Daoy (cell line): ENCODE measurements at regions not wholly inside any gene's neighbourhood (a gene's known extent, or its start where the extent isn't known, plus 50 kb on each side); places are given as distances from the start of the nearest gene placed in this dataset.

Experiments
- DNase-seq: peaks from one replicate; pipeline ENCODE4 v3.0.0-alpha.2; 2015; ENCODE audit warnings: low read depth

GRCh38 chr13:103812971-103813370 is 746.8 kb upstream of the SLC10A2 start:
- no peak for DNase-seq

GRCh38 chr13:103812558-103812957 is 746.3 kb upstream of the SLC10A2 start:
- DNase-seq = no peak

- DNase-seq = no peak
These were observed 743.8 kb upstream of the SLC10A2 start for GRCh38 chr13:103810026-103810425.

GRCh38 chr13:103805771-103806170 is 739.6 kb upstream of the SLC10A2 start:
- no peak for DNase-seq

- no peak for DNase-seq
These were observed 737.1 kb upstream of the SLC10A2 start for GRCh38 chr13:103803349-103803748.

- no peak for DNase-seq
These were observed 732.8 kb upstream of the SLC10A2 start for GRCh38 chr13:103799028-103799427.

- no peak for DNase-seq
These were observed 729.8 kb upstream of the SLC10A2 start for GRCh38 chr13:103795892-103796478.

GRCh38 chr13:103794526-103794925 is 728.3 kb upstream of the SLC10A2 start:
- DNase-seq = no peak

GRCh38 chr13:103788061-103788652 is 721.9 kb upstream of the SLC10A2 start:
- DNase-seq = no peak

- peak; percentile 6 for DNase-seq
These were observed 706.4 kb upstream of the SLC10A2 start for GRCh38 chr13:103772576-103772975.

GRCh38 chr13:103762523-103762922 is 696.3 kb upstream of the SLC10A2 start:
- no peak for DNase-seq

GRCh38 chr13:103759361-103759760 is 693.1 kb upstream of the SLC10A2 start:
- no peak for DNase-seq

GRCh38 chr13:103758222-103758621 is 692.0 kb upstream of the SLC10A2 start:
- no peak for DNase-seq

GRCh38 chr13:103757361-103757760 is 691.1 kb upstream of the SLC10A2 start:
- no peak for DNase-seq

- no peak for DNase-seq
These were observed 688.6 kb upstream of the SLC10A2 start for GRCh38 chr13:103754783-103755182.

GRCh38 chr13:103734837-103735236 is 668.6 kb upstream of the SLC10A2 start:
- no peak for DNase-seq

GRCh38 chr13:103731959-103732358 is 665.7 kb upstream of the SLC10A2 start:
- no peak for DNase-seq

GRCh38 chr13:103730407-103730806 is 664.2 kb upstream of the SLC10A2 start:
- no peak for DNase-seq

- no peak for DNase-seq
These were observed 660.6 kb upstream of the SLC10A2 start for GRCh38 chr13:103726808-103727207.

- no peak for DNase-seq
These were observed 650.5 kb upstream of the SLC10A2 start for GRCh38 chr13:103716718-103717117.

GRCh38 chr13:103715335-103715734 is 649.1 kb upstream of the SLC10A2 start:
- no peak for DNase-seq

- DNase-seq = no peak
These were observed 637.0 kb upstream of the SLC10A2 start for GRCh38 chr13:103703246-103703645.

GRCh38 chr13:103698000-103698399 is 631.8 kb upstream of the SLC10A2 start:
- DNase-seq = no peak

- DNase-seq = no peak
These were observed 629.1 kb upstream of the SLC10A2 start for GRCh38 chr13:103695320-103695719.
